ENCODE measurements at regions not wholly inside any gene's neighbourhood (a gene's known extent, or its start where the extent isn't known, plus 50 kb on each side); places are given as distances from the start of the nearest gene placed in this dataset.

DNA sequence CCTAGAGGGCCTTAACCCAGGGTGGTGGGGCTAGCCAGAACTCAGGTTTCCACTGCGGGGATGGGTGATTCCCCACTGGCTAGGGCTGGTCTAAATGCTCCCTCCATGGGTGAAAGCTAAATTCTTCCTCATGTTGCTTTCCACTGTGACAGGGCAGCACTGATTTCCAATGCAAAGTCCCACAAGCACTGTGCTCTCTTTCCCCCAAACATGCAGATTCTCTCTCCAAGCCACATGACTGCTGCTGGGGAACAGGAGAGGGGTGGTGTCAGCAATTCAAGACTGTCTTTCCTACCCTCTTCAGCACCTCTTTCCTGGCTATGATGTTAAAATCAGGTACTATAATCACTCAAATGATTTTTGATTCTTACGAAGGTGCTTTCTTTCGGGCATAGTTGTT is 215.5 kb downstream of the RWDD3 start:
- in situ Hi-C loops (cut with MboI), result no loop called here
- Histone ChIP-seq H3K27ac (ENCODE audit: extremely low read depth, low read depth, low read length) (no peak overlapping the region), H2AFZ (ENCODE audit: low read depth, low read length) (no peak overlapping the region), H3K4me3 (no peak overlapping the region), H3K9me1 (ENCODE audit: control insufficient read depth, insufficient read depth, low read length) (no peaks in the 10 kb centered on the region), H3K27me3 (ENCODE audit: control insufficient read depth in 2 of 2, insufficient read depth in 2 of 2, low read length in 2 of 2) (no peaks in the 10 kb centered on the region), H4K20me1 (replicated peaks; ENCODE audit: control insufficient read depth, insufficient read depth, low read length) (no peaks in the 10 kb centered on the region), H3K9ac (ENCODE audit: insufficient read depth in 1 of 2, low read depth in 2 of 2, low read length in 2 of 2) (no peak overlapping the region), H3K4me1 (replicated peaks in 1 of 2; ENCODE audit: control insufficient read depth in 2 of 2, insufficient read depth in 2 of 2, low read length in 2 of 2) (no peaks in the 10 kb centered on the region), H3K4me2 (ENCODE audit: insufficient read depth, low read length) (no peak overlapping the region), H3K79me2 (ENCODE audit: control insufficient read depth, insufficient read depth, low read length) (no peaks in the 10 kb centered on the region), H3K9me3 (replicated peaks; ENCODE audit: control insufficient read depth, insufficient read depth, low read depth, low read length) (no peaks in the 10 kb centered on the region), H3K36me3 (ENCODE audit: control insufficient read depth, insufficient read depth, low read length) (no peaks in the 10 kb centered on the region)
- 0% methylated on average over 3 of the region's 3 CpGs for WGBS (ENCODE audit: insufficient coverage, low coverage, missing lambda C conversion rate)
- ATAC-seq, result no peak
- ChIA-PET POLR2A (no interaction called here), CTCF (ENCODE audit: low intra/inter-chr PET ratio) (no interaction called here)
- no peak for FAIRE-seq
- DNase-seq (ENCODE audit: extremely low read depth in 1 of 4, low spot score in 3 of 4), result no peak
- intact Hi-C loops (cut with micrococcal nuclease), result no loop called here
- no TSS peak for BruUV-seq (replicated peaks)
- TF ChIP-seq ZNF75A (CRISPR knock-in tag; IDR thresholded peaks at IDR 0.05) (no peak), FOXP1 (CRISPR knock-in tag; IDR thresholded peaks at IDR 0.05) (no peak), ZNF444 (CRISPR knock-in tag; IDR thresholded peaks at IDR 0.05) (no peak), MCM7 (IDR thresholded peaks at IDR 0.05) (no peak), BHLHE40 (IDR thresholded peaks at IDR 0.05; ENCODE audit: low read length) (no peak), SIRT6 (IDR thresholded peaks at IDR 0.05; ENCODE audit: low read depth, low read length) (no peak), ZNF140 (CRISPR knock-in tag; IDR thresholded peaks at IDR 0.05) (no peak), ASH1L (IDR thresholded peaks at IDR 0.05; ENCODE audit: borderline replicate concordance, low read depth, partially characterized antibody) (no peak), SNIP1 (IDR thresholded peaks at IDR 0.05; ENCODE audit: low read depth) (no peak), RUNX1 (IDR thresholded peaks at IDR 0.05; ENCODE audit: low read depth) (no peak), ZNF436 (CRISPR knock-in tag; IDR thresholded peaks at IDR 0.05) (no peak)
- TF ChIP-seq, protein P1, sequence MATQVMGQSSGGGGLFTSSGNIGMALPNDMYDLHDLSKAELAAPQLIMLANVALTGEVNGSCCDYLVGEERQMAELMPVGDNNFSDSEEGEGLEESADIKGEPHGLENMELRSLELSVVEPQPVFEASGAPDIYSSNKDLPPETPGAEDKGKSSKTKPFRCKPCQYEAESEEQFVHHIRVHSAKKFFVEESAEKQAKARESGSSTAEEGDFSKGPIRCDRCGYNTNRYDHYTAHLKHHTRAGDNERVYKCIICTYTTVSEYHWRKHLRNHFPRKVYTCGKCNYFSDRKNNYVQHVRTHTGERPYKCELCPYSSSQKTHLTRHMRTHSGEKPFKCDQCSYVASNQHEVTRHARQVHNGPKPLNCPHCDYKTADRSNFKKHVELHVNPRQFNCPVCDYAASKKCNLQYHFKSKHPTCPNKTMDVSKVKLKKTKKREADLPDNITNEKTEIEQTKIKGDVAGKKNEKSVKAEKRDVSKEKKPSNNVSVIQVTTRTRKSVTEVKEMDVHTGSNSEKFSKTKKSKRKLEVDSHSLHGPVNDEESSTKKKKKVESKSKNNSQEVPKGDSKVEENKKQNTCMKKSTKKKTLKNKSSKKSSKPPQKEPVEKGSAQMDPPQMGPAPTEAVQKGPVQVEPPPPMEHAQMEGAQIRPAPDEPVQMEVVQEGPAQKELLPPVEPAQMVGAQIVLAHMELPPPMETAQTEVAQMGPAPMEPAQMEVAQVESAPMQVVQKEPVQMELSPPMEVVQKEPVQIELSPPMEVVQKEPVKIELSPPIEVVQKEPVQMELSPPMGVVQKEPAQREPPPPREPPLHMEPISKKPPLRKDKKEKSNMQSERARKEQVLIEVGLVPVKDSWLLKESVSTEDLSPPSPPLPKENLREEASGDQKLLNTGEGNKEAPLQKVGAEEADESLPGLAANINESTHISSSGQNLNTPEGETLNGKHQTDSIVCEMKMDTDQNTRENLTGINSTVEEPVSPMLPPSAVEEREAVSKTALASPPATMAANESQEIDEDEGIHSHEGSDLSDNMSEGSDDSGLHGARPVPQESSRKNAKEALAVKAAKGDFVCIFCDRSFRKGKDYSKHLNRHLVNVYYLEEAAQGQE (IDR thresholded peaks at IDR 0.05; ENCODE audit: borderline replicate concordance), result no peak
- TF ChIP-seq, protein P1 (CRISPR knock-in tag; IDR thresholded peaks at IDR 0.05; ENCODE audit: low read depth), result no peak
